Daoy (cell line): ENCODE measurements at regions not wholly inside any gene's neighbourhood (a gene's known extent, or its start where the extent isn't known, plus 50 kb on each side); places are given as distances from the start of the nearest gene placed in this dataset.
"Not testable (repeated sequence)": the region's sequence is repeated elsewhere in the genome, so short reads cannot be mapped to it uniquely, and the experiment has no call there.

ENCODE experiments used
- DNase-seq: peaks from one replicate; pipeline ENCODE4 v3.0.0-alpha.2; 2015; ENCODE audit warnings: low read depth

DNA sequence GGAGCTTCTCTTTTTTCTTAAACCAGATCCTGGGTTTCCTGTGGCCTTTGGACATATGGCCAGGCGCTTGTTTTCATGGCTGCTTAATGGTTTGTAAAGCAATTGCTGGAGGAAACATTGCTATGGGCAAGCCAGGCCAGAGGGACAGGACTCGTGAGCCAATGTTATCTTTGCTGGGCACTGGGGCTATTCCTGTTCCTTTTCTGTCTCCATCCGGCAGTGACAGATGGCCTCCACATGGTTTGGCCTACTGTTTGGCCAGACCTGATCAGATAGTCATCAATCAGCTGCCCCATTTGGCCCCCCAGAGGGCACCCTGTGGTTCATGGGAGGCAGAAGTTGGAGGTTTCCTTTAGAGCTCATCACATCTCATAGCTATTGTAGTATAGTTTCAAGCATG is 326.1 kb upstream of the ROPN1 start:
- no peak for DNase-seq

DNA sequence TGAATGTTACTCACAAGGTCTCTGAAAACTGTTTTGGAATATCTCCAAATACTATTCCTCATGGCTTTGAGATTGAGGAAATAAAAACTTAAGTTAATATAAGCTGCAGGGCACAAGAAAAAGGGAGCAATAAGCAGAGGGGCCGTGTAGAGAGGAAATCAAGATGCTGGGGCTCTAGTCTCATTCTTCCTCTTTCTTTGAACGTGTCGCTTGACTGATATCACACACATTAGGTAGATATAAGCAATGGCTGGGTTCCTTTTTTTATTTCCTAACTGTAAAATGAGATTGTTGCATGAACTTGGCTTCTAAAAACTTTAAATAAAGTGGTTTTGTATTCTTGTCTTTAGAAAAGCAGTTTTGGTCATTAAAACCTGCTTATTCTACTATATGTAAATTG is 326.7 kb upstream of the ROPN1 start:
- DNase-seq = no peak

DNA sequence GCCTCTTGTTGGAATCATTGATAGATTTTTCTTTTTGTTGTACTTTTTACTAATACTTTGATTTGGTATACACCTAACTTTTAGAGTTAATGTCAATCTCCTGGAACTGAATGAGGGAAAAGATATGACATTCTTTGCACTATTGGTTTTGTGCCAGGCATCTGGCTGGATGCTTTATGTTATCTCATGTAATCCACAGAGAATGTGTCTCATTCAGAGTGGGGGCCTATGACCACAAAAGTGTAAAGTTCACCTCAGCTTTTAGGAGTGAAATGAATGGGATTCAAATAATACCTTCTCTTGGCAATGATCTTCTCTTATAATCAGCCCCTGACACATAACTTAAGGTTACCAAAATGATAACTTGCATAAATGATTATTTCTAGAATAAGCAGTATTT is 329.1 kb upstream of the ROPN1 start:
- no peak for DNase-seq

DNA sequence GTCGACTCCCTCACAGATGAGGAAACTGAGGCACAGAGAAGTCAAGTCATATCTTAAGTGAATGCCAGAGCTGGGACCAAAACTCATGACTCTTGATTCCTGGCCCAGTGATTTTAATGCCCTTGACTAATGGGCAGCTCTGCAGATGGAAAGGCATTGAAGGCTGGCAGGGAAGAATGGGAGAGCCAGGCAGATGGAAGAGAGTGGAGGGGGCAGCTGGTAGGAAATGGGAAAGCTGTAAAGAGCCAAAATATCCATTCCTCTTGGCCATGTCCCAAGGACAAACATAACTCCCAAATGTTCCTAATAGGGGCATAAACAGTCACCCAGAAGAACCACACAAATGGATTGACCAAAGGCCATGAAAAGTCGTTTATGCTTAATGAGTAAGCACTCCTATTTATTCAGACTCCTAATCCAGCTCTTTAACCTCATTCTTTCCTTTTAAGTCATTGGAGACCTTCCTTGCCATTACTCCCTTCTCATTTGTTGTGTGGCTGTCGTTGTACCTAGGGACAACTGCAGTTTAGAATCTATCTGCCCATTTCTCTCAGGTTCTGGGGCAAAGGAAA is 330.5 kb upstream of the ROPN1 start:
- no peak for DNase-seq

DNA sequence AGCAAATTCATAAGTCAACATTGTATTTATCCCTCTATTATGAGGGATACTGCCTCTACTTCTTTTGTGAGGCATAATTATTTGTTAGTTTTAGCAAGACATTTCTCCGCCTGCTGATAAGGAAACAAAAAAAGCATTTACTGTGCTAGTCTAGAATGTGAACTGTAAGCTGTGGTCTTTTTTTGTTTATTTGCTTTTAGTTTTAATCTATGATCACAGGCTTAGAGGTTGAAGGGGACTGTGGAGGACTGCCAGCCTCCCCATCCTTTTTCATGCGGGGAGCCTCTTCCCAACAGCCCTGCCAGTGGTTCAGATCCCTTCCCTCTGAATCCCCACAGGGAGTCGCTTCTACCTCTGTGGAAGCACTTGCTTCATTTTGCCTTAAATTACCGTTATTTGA is 331.0 kb upstream of the ROPN1 start:
- no peak for DNase-seq

DNA sequence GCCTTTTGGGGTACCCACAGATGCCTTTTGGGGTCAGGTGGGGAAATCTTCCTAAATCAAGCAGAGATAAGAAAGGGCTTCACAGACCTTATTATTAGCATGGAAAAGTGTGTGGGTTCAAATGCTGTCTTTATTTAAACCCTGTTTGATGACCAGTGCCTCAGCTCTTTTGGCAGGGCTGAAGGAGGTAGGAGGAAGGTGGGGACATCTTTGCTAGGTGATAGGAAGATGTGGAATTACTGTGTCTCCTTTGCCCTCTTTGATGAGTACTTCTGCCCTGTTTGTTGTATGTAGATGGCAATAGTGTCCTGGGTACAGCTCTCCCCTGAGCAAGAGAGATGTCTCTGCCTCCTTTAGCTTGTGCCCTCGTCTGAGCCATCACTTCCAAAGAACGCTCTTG is 333.3 kb upstream of the ROPN1 start:
- no peak for DNase-seq

DNA sequence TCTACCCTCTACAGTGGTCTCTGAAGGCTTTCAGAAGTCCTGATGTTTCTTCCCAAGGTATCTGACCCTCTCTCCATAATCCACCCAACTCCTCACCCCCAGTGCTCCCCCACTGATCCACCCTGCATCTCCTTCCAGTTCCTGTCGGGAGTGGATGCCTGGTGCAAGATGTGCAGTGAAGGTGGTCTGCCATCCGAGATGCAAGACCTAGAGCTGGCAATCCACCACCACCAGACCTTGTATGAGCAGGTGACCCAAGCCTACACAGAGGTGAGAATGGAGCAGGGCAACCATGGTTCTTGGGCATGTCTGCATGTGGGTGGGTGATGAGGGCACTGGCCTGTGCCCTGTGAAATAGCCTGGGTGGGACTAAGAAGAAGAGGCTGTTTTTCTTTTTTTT is 337.8 kb upstream of the ROPN1 start:
- no peak for DNase-seq

DNA sequence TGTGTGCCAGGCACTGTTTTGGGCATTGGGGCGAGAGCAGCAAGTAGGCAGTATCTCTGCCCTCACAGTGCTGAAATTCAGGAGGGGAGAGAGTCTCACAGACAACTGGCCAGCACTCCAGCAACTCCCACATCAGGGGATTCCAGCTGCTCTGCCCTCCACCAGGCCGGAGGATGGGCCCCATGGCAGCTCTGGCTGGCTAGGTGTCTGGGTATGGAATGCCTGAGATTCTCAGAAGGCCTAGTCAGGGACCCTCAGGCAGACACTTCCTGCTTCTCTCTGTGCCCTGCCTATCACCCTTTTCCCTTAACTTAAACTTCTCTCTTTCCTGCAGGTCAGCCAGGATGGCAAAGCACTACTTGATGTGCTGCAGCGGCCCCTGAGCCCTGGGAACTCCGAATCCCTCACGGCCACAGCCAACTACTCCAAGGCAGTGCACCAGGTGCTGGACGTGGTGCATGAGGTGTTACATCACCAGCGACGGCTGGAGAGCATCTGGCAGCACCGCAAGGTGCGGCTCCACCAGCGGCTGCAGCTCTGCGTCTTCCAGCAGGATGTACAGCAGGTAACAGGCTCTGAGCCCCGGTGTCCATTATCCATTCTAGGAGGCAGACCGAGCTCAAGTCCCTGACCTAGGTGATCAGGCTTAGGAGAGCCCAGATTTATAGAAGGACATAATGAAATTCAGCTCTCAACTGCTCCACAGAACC is 342.2 kb upstream of the ROPN1 start:
- DNase-seq = no peak

DNA sequence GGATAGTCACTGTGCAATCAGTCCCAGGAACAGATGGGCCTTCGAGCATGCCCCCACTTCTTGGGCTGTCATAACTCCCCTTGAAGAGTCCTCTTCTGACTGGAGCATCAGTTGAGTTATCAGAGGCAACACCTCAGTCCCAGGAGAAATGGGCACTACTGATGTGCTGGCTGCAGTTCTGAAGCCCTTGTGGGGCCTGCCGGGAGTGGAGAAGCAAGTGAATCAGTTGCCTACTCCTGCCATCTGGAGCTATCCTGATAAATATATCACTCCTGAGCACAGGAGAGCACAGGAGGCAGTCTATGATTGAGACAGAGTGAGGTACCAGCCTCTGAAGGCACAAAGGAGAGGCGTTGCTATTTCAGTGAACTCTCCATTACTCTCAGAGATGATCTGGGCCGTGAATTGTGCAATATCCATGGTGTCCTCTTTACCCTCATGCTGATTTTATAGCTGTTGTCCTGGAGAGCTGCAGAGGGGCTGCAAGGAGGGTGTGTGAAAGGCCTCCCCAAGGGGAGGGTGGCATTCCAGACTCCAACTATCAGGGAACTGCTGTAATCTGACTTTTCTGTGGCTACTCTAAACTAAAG is 344.2 kb upstream of the ROPN1 start:
- no peak for DNase-seq

DNA sequence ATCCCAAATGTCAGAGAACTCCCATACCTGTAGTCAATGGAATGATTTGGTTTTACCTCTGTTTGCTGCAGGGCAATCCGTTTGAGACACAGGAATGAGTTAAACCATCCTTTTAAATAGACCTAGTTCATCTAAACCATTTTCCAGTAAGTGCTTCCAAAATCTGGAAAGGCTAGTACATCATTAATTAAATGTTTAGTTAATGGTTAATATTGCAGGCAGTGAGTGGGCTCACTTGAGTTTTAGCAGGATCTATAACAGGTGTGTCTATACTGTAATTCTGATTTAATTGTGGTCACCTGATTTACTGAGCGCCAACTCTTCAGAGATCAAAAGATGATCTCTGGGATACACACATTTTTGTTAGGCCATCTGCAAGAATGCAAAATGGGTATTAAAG is 353.9 kb upstream of the ROPN1 start:
- no peak for DNase-seq

DNA sequence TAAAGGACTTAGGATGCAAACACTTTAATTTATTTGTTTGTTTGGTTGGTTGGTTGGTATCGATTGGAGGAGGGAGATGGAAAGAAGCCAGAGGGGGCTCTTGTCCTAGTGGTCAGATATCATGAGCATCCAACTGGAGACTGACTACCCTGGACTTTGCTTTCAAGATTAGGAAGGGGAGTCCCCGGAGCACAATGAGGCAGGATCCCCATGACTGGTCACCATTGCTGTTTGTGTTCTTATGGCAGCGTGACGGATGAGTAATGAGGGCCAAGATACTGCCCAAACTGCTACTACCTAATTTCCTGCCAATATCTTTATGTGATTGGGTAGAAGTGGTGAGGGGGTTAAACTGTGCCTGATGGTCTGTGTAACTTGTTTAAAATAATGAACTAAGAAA is 354.6 kb upstream of the ROPN1 start:
- no peak for DNase-seq

DNA sequence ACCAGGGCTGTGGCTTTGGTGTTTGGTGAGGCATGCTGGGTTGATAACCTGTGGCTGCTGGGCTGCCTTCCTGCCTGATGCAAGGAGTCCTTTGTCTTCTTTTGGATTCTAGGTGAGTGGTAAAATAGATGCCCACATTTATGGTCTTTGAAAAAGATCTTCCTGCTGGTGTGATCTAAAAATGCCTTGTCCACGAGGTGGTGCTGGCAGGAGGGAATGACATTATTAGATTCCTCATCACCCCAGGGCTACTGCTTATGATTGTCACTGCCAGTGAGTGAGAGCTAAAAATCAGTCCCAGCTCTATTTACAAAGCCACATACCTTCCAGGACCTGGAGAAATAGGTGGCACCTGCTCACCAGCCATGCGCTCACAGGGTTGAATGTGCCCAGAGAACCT is 355.5 kb upstream of the ROPN1 start:
- no peak for DNase-seq

DNA sequence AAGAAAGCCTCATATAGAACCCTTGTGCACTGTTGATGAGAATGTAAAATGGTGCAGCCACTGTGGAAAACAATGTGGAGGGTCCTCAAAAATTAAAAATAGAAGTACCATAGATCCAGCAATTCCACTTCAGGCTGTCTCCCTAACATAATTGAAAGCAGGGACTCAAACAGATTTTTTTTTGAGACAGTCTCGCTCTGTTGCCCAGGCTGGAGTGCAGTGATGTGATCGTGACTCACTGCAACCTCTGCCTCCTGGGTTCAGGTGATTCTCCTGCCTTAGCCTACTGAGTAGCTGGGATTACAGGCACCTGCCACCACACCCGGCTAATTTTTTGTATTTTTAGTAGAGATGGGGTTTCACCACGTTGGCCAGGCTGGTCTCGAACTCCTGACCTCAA is 356.6 kb upstream of the ROPN1 start:
- DNase-seq = not testable (repeated sequence)

DNA sequence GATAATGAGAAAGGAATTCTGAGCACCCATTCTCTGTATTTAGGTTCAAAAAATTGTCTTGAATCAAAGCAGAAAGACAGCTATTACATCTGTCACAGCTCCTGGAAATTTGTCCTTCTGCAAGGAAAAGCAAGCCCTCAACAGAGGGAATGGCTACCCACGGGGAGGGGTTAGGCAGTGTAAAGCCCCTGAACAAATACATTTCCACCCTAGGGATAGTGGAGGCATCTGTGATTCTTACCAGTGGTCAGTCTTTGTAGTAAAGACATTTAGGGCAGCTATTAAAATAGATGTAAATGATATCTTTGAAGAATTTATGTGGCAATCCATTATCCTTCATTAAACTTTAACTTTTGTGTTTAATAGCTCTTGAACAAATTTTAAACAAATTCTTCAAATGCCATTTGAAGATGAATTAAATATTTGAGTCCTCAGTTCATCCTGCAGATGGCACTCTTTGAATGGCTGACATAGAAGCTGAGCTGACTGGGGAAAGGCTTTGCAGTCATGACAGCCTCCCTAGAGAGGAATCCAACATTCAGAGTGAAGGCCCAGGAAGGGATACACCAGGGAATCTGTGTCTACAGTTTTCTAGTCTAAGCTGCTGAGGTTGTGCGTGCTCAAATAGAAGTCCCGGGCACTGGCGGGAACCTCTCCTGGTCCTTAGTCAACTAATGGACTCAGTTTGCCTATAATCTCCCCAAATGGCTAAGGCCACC is 359.7 kb upstream of the ROPN1 start:
- DNase-seq = peak; percentile 56

DNA sequence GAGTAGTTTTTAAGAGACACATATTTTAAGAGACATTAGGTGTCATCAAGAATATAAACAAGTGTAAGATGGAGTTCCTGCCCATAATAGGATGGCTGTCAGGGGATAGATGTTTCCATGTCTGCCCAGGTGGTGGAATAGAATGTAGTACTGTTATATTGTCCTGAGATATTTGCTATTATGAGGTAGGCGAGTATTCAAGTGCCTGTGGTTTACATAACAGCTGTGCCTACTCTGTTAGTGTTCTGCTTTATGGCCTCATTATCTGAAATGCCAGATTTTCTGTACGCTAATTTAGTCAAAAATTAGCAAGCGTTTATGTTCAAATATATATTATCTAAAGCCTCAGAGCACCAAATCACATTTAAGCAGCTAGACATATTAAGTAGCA is 360.2 kb upstream of the ROPN1 start:
- DNase-seq = no peak

DNA sequence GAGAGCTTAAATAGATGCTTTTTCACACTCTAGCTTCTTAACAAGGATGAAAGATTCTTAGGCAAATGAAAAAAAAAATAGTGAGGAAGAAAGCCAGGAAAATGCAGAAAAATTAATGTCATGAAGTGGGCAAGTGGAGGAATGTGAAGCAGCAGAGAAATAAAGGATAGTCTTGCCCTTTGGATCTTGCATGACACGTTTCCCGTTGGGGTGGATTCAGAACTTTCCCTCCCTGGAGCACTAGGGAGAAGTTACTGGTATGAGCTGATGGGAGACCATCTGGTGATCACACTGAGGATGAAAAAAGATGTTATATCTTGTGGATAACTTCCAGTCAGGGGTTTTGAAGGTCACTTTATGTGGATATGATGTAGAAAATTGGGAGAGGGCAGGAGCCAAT is 361.8 kb upstream of the ROPN1 start:
- no peak for DNase-seq

DNA sequence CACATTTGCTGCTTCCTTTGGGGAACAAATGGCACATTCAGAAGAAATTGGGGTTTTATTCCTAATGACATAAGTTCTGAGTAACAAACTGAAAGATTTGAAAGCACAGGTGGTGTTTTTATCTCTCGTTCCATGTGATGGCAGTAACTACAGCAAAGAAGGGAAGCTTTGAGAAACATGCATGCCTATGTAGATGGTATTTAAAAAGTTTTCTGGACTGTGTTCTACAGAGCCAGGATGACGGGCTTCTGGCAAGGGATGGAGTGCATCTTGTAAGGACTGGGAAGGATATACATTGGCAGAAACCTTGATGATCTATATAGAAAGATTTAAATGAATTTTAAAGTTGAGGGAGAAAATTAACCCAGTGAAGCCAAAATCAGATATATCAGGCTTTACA is 362.2 kb upstream of the ROPN1 start:
- DNase-seq = no peak

DNA sequence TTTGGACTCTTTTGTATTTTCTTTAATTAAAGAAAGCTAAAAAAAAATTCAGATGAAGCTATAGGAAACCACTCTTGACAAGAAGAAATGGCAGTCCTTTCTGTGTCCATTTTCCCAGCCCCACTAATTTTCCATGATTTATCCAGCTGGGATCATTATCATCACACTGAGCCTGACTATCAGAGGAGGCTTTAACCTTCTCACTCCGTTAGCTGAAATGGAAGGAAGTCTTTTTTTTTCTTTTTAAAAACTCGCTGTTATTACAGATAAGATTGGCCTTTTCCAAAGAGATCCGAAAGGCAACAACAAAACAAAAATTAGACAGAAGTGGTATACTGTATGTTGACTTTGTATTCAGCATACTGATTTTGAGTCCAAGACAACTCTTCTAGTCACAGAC is 366.2 kb upstream of the ROPN1 start:
- no peak for DNase-seq

DNA sequence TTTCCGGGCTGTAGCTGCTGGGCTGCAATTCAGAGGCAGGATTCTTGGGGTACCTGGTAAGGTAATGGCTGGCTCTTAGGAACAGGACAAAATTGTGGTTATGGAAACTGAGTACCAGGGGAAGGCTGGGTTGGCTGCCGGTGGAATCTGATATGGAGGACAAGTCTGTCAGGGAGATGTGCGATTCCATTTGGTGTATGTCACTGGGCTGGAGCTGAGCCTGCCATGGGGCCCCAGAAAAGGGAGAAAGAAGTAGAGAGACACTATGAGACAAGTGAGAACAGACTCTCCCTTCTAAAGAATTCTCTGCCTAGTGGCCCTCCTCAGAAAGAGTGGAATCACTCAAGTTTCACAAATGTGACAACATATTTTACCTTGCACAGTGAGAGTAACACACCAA is 368.2 kb upstream of the ROPN1 start:
- no peak for DNase-seq

DNA sequence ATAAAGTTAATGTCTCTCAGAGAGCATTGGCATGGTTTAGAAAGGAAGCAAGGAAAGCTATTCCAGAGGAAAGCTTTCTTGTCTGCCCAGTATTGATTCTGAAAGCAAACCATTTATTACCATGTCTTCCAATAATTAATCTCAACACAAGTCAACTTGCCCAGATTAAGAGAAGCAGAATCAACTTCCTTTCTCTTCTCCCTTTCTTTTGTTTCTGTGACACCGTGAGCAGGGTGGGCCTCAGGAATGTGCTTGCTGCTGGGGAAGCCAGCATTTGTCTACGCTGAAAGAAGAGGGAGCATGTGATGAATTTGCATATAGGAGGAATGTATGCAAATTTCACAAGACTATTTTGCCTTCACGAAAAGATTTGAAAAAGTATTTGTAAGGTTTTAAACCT is 368.6 kb upstream of the ROPN1 start:
- no peak for DNase-seq

DNA sequence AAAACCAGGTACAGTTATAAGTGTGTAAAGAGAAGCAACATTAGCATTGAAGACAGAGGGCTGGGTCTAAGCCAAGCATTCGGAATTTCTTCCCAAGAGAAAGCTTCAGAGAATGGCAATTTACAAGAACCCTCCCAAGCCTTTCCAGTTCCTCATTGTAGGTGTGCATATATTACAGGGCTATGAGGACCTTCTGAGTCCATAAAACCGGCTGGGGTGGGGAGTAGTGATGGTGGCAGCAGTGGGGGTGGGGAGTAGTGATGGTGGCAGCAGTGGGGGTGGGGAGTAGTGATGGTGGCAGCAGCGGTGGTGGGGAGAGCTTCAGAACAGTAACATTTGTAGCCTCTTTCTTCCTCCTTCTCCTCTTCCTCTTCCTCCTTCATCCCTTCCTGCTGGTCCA is 368.7 kb upstream of the UMPS start:
- DNase-seq = no peak

DNA sequence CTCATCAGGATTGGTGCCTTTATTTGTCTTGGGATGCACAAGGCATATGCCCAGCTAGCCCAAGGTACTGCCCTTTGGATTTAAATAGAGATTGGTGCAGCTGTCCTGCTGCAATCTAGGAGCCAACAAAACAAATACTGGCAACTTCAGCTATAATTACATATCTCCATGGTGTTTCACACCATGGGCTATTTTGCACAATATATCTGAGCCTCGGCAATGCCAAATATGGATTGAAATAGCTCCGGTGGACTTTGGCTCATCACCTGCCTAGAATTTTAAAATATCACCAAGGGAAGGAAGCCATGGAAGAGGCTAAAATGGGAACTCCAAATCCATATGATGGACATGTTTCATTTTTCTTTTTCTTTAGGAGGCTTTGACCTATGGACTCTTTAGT is 367.8 kb upstream of the UMPS start:
- DNase-seq = no peak

DNA sequence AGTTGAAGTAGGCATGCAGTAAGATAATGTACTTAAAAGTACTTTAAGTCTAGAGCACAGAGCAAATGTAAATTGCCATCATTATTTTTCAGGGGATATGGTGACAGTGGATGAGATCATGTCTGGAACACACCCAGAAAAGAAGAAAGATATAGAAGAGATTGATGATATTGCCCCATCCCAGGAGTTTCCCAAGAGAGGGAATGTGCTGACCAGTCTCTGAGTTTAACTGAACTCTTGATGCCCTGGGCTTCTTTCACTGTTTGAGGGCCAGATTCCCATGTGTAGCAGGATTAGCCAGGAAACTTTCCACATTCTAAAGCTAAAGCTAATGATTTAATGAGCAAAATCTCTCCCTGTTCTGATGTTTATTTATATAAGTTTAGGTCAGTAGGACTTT is 366.8 kb upstream of the UMPS start:
- DNase-seq = peak; percentile 63
